GM12891 (cell line): ENCODE measurements at regions not wholly inside any gene's neighbourhood (a gene's known extent, or its start where the extent isn't known, plus 50 kb on each side); places are given as distances from the start of the nearest gene placed in this dataset.

Experiments
- POLR2A ChIP-seq: IDR thresholded peaks from 2 replicates; pipeline ENCODE4 v1.6.1; 2011; ENCODE audit warnings: low read depth, low read length, control low read depth
- POLR2AphosphoS5 ChIP-seq: IDR thresholded peaks from 2 replicates; pipeline ENCODE4 v1.6.1; 2011; ENCODE audit warnings: low read depth, low read length, control low read depth
- POU2F2 ChIP-seq: IDR thresholded peaks from 2 replicates; pipeline ENCODE4 v1.6.1; 2011; ENCODE audit warnings: low read depth, mild to moderate bottlenecking, control low read depth, low read length, moderate library complexity
- TAF1 ChIP-seq: IDR thresholded peaks from 2 replicates; pipeline ENCODE4 v1.6.1; 2011; ENCODE audit warnings: low read depth, low read length, control low read depth

DNA sequence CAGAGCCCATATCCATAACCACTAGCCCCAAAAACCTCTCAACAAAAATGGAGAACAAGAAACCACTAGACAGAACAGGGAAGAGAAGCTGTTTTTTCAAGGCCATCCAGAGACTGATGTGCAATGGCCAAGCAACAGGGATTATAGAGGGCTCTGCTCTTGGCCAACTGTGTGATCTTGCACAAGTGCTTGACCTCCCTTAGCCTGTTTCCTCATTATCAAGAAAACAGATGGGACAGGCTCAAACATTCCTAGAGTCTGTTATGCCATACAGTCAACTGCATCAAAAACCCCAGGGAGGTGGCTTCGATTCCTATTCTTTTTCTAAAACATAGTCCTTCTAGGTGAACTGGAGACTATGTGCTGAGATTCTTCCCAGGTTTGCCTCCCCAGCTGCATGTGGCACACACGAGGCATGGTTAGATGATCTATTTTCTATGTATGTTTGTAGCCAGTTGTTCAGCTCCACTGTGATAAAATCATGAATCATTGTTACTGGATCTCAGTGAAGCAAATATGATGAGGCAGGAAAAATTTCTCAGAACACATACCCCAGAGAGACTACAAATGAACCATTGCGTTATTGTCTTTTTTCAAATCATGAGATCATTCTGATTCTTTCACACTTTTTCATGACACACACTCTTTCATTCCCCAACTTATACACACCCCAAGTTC, 132.9 kb upstream of the TGFBR2 start:
- TF ChIP-seq POLR2A (no peak), TAF1 (no peak), POLR2AphosphoS5 (no peak), POU2F2 (no peak)
